ENCODE measurements at regions not wholly inside any gene's neighbourhood (a gene's known extent, or its start where the extent isn't known, plus 50 kb on each side); places are given as distances from the start of the nearest gene placed in this dataset.

GRCh38 chr5:98722188-98722587, 51.3 kb upstream of the RGMB start:
- H3K36me3 ChIP-seq (ENCODE audit: control insufficient read depth in 2 of 2, insufficient read depth in 1 of 2, low read length in 2 of 2) = no peaks in the 10 kb centered on the region
- H3K27ac ChIP-seq (ENCODE audit: extremely low read depth, low read depth, low read length) = no peak overlapping the region
- no peaks in the 10 kb centered on the region for H3K4me1 ChIP-seq (ENCODE audit: control insufficient read depth, insufficient read depth, low read length)
- no peaks in the 10 kb centered on the region for H3K9me3 ChIP-seq (ENCODE audit: control insufficient read depth, insufficient read depth, low read depth, low read length)
- POLR2A ChIA-PET = no interaction called here
- no peak for TF ChIP-seq ZNF18 (tag by site-specific recombination; IDR thresholded peaks at IDR 0.05)
- TF ChIP-seq ZNF623 (tag by site-specific recombination; IDR thresholded peaks at IDR 0.05) = no peak
- no peak for TF ChIP-seq HIC1 (tag by site-specific recombination; IDR thresholded peaks at IDR 0.05)
- no peak for TF ChIP-seq SALL2 (tag by site-specific recombination; IDR thresholded peaks at IDR 0.05; ENCODE audit: borderline replicate concordance)
- no peak for TF ChIP-seq KLF1 (tag by site-specific recombination; IDR thresholded peaks at IDR 0.05)
- no peak for TF ChIP-seq ZNF121 (tag by site-specific recombination; IDR thresholded peaks at IDR 0.05)
- TF ChIP-seq ZIC2 (tag by site-specific recombination; IDR thresholded peaks at IDR 0.05) = no peak
- TF ChIP-seq ZBTB8A (tag by site-specific recombination; IDR thresholded peaks at IDR 0.05) = no peak
- TF ChIP-seq ZNF544 (tag by site-specific recombination; IDR thresholded peaks at IDR 0.05) = no peak
- no peak for TF ChIP-seq BCL6B (tag by site-specific recombination; IDR thresholded peaks at IDR 0.05)
- TF ChIP-seq ZSCAN30 (tag by site-specific recombination; IDR thresholded peaks at IDR 0.05) = no peak
- no peak for TF ChIP-seq WT1 (tag by site-specific recombination; IDR thresholded peaks at IDR 0.05)
- TF ChIP-seq ZBTB17 (tag by site-specific recombination; IDR thresholded peaks at IDR 0.05) = no peak
- no peak for TF ChIP-seq ZNF169 (tag by site-specific recombination; IDR thresholded peaks at IDR 0.05)
- TF ChIP-seq ZXDB (tag by site-specific recombination; IDR thresholded peaks at IDR 0.05) = no peak
- TF ChIP-seq BCL11B (tag by site-specific recombination; IDR thresholded peaks at IDR 0.05; ENCODE audit: low read depth) = no peak
- no peak for TF ChIP-seq KLF16 (tag by site-specific recombination; IDR thresholded peaks at IDR 0.05)
- no peak for TF ChIP-seq ZNF704 (tag by site-specific recombination; IDR thresholded peaks at IDR 0.05)
- TF ChIP-seq ZNF548 (tag by site-specific recombination; IDR thresholded peaks at IDR 0.05) = no peak
- no peak for TF ChIP-seq ZNF280C (tag by site-specific recombination; IDR thresholded peaks at IDR 0.05)
- H3K4me3 ChIP-seq (ENCODE audit: low read depth, low read length) = no peak overlapping the region
- CTCF ChIA-PET = interaction anchor here (0.9 kb wide), 1 partner anchor 12 kb away, joined by 3 read pairs; no protein-coding TSS in a partner anchor
